ENCODE measurements at regions not wholly inside any gene's neighbourhood (a gene's known extent, or its start where the extent isn't known, plus 50 kb on each side); places are given as distances from the start of the nearest gene placed in this dataset.

GRCh38 chr3:16658925-16659793 lies 53.9 kb upstream of the DAZL start:
- TF ChIP-seq GATA2 (IDR thresholded peaks at IDR 0.05; ENCODE audit: low read depth, low read length) (no peak), GATA3 (IDR thresholded peaks at IDR 0.05; ENCODE audit: low read depth, low read length) (no peak)
